K562 (cell line): ENCODE measurements at regions not wholly inside any gene's neighbourhood (a gene's known extent, or its start where the extent isn't known, plus 50 kb on each side); places are given as distances from the start of the nearest gene placed in this dataset.

Source experiments
- ATAC-seq: fragments of 200-7000 bp; cut with Tn5 transposase; 3 replicates; pipeline ENCODE4 v1.9.1; 2020; ENCODE audit warnings: moderate library complexity
- BruUV-seq: library from RNA; stranded (reverse); fragments of 400-500 nt; replicated peaks from 2 replicates; lab custom pipeline; 2021; lab: Mats Ljungman, UMichigan
- CTCF ChIA-PET: fragments of 300-600 bp; formaldehyde crosslinking; extraction: SDS; loops from one replicate; lab custom pipeline; 2021; ENCODE audit warnings: low intra/inter-chr PET ratio; lab: Yijun Ruan, JAX
- POLR2A ChIA-PET: fragments of 300-600, 350-650 bp; sonication (Branson Sonifier 250); formaldehyde crosslinking; extraction: SDS; loops from one replicate; lab custom pipeline; 2021; ENCODE audit warnings: antibody characterized with exemption, inconsistent platforms; lab: Yijun Ruan, JAX
- DNase-seq, 4 experiments: peaks; one replicate each; pipeline versions ENCODE4 v3.0.0 to v3.0.0-alpha.2; 2011 to 2018; ENCODE audit warnings: low spot score in 3 of 4, mixed read lengths in 3 of 4; ENCODE audit errors: extremely low read depth in 1 of 4
- FAIRE-seq: peaks from 2 replicates; lab custom pipeline; 2011; peaks lifted over from hg19 to GRCh38; lab: Jason Lieb, UNC
- H2AFZ ChIP-seq: 2 replicates; pipeline ENCODE4 v1.6.0; 2011; ENCODE audit warnings: low read depth, low read length, control low read depth, inconsistent platforms
- H3K27ac ChIP-seq: fragments of 200-600 bp; 3 replicates; pipeline ENCODE4 v1.8.0; 2011; ENCODE audit warnings: low read depth, mild to moderate bottlenecking, control low read depth, inconsistent platforms, low read length, moderate library complexity, mixed read lengths; ENCODE audit errors: extremely low read depth
- H3K27me3 ChIP-seq, 2 experiments: fragments of 300-600 bp in 1 of 2; 2 replicates in 1 of 2; 3 replicates in 1 of 2; pipeline versions ENCODE4 v1.6.0 to v1.8.0; 2011; ENCODE audit warnings: inconsistent platforms in 2 of 2, low read length in 2 of 2, mild to moderate bottlenecking in 1 of 2, mixed read lengths in 1 of 2, moderate library complexity in 1 of 2; ENCODE audit not compliant: control insufficient read depth in 2 of 2, insufficient read depth in 2 of 2
- H3K36me3 ChIP-seq: fragments of 300-600 bp; 3 replicates; pipeline ENCODE4 v1.8.0; 2011; ENCODE audit warnings: mild to moderate bottlenecking, low read length, inconsistent platforms; ENCODE audit not compliant: control insufficient read depth, insufficient read depth
- H3K4me1 ChIP-seq, 2 experiments: fragments of 200-600 bp in 1 of 2; replicated peaks in 1 of 2; 2 replicates in 1 of 2; 3 replicates in 1 of 2; pipeline versions ENCODE4 v1.5.1 to v1.8.0; 2011; ENCODE audit warnings: inconsistent platforms in 2 of 2, low read length in 2 of 2, mild to moderate bottlenecking in 1 of 2, mixed read lengths in 1 of 2, moderate library complexity in 1 of 2; ENCODE audit not compliant: control insufficient read depth in 2 of 2, insufficient read depth in 2 of 2
- H3K4me2 ChIP-seq: 2 replicates; pipeline ENCODE4 v1.6.1; 2011; ENCODE audit warnings: low read length, control low read depth, inconsistent platforms, mixed read lengths; ENCODE audit not compliant: insufficient read depth
- H3K4me3 ChIP-seq: fragments of 200-600 bp; sonication (generic), shearing (Covaris generic); 2 replicates; pipeline ENCODE4 v1.5.1; 2016; ENCODE audit warnings: control low read depth, inconsistent platforms
- H3K79me2 ChIP-seq: fragments of 200-600 bp; 3 replicates; pipeline ENCODE4 v1.8.0; 2011; ENCODE audit warnings: low read length, inconsistent platforms; ENCODE audit not compliant: control insufficient read depth, insufficient read depth
- H3K9ac ChIP-seq, 2 experiments: 2 replicates each; pipeline versions ENCODE4 v1.6.0 to v1.6.1; 2011; ENCODE audit warnings: low read depth in 2 of 2, low read length in 2 of 2, control low read depth in 1 of 2, inconsistent platforms in 1 of 2, mild to moderate bottlenecking in 1 of 2, mixed read lengths in 1 of 2; ENCODE audit not compliant: insufficient read depth in 1 of 2
- H3K9me1 ChIP-seq: one replicate; pipeline ENCODE4 v1.6.0; 2011; ENCODE audit warnings: inconsistent platforms, mild to moderate bottlenecking, low read length, moderate library complexity; ENCODE audit not compliant: control insufficient read depth, insufficient read depth
- H3K9me3 ChIP-seq: replicated peaks from 2 replicates; pipeline ENCODE4 v1.5.1; 2011; ENCODE audit warnings: low read depth, low read length, inconsistent platforms; ENCODE audit not compliant: control insufficient read depth, insufficient read depth
- H4K20me1 ChIP-seq: replicated peaks from 2 replicates; pipeline ENCODE4 v1.6.1; 2011; ENCODE audit warnings: low read length, inconsistent platforms, mixed read lengths; ENCODE audit not compliant: control insufficient read depth, insufficient read depth
- BCL6 ChIP-seq: fragments of 250-450 bp; sonication (Bioruptor Pico); IDR thresholded peaks from 2 replicates; pipeline ENCODE4 v1.4.0; 2020
- C11orf30 ChIP-seq: fragments of 450-650 bp; IDR thresholded peaks from 2 replicates; pipeline ENCODE4 v1.6.1; 2016; ENCODE audit warnings: low read depth, mild to moderate bottlenecking
- FUS ChIP-seq: fragments of 200-400 bp; formaldehyde crosslinking; optimal IDR thresholded peaks from 2 replicates; pipeline ENCODE3; 2017; ENCODE audit warnings: low read depth, low read length
- PURB ChIP-seq: sonication (generic); formaldehyde crosslinking; IDR thresholded peaks from 2 replicates; pipeline ENCODE4 v1.9.0; 2021; ENCODE audit warnings: low read depth, mild to moderate bottlenecking, missing genetic modification reagents
- SMARCE1 ChIP-seq: fragments of 450-650 bp; IDR thresholded peaks from 2 replicates; pipeline ENCODE4 v1.7.1; 2016; ENCODE audit warnings: mild to moderate bottlenecking
- SMC3 ChIP-seq: conservative IDR thresholded peaks from 2 replicates; pipeline ENCODE4 v1.6.1; 2011; ENCODE audit warnings: low read depth, low read length, improper control_type of control experiment; ENCODE audit not compliant: insufficient read depth
- ZNF316 ChIP-seq: fragments of 450-650 bp; IDR thresholded peaks from 2 replicates; pipeline ENCODE4 v1.6.1; 2016
- in situ Hi-C: fragments of 300-500 bp; cut with MboI; formaldehyde crosslinking; loops from 4 replicates; pipeline ENCODE4 v1.15.0; 2018; ENCODE audit warnings: inconsistent platforms, mixed read lengths
- intact Hi-C: fragments of 100-400 bp; cut with micrococcal nuclease; formaldehyde crosslinking; loops from 2 replicates; pipeline ENCODE4 v1.14.2; 2022
- TF ChIP-seq, protein P1 (sequence below): fragments of 200-400 bp; formaldehyde crosslinking; IDR thresholded peaks from 2 replicates; pipeline ENCODE4 v1.6.1; 2017; ENCODE audit warnings: mild to moderate bottlenecking, low read depth, low read length, moderate library complexity

DNA sequence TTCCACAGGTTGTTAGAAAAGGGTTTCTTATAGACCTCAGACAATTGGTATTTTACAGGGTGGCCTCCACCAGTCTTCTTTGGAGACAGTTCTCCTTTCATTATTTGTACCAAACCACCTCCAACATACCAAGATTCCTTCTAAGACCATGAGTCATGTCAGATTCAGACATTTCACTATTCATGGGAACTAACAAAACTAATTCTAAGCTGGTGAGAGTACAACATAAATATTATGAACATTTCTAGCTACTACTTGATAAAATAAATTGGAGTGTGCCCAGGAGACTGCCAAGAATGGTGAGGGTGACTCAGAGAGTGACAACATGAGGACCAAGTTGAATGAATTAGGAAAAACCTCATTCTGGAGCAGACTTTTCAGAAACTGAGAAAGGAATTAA, 494.6 kb upstream of the LRRC4C start:
- H3K4me1 ChIP-seq: no peaks in the 10 kb centered on the region
- no peaks in the 10 kb centered on the region for H3K9me3 ChIP-seq
- no peaks in the 10 kb centered on the region for H3K27me3 ChIP-seq
- H4K20me1 ChIP-seq: no peaks in the 10 kb centered on the region
- no peak overlapping the region for H3K9ac ChIP-seq
- ChIA-PET POLR2A (no interaction called here), CTCF (no interaction called here)
- ATAC-seq (no peak), DNase-seq (no peak), FAIRE-seq (no peak)
- H3K36me3 ChIP-seq: no peaks in the 10 kb centered on the region
- TF ChIP-seq SMARCE1 (no peak), SMC3 (no peak), ZNF316 (no peak), PURB (CRISPR knock-in tag) (no peak), FUS (no peak), BCL6 (CRISPR knock-in tag) (no peak), C11orf30 (no peak)
- TF ChIP-seq, protein P1, sequence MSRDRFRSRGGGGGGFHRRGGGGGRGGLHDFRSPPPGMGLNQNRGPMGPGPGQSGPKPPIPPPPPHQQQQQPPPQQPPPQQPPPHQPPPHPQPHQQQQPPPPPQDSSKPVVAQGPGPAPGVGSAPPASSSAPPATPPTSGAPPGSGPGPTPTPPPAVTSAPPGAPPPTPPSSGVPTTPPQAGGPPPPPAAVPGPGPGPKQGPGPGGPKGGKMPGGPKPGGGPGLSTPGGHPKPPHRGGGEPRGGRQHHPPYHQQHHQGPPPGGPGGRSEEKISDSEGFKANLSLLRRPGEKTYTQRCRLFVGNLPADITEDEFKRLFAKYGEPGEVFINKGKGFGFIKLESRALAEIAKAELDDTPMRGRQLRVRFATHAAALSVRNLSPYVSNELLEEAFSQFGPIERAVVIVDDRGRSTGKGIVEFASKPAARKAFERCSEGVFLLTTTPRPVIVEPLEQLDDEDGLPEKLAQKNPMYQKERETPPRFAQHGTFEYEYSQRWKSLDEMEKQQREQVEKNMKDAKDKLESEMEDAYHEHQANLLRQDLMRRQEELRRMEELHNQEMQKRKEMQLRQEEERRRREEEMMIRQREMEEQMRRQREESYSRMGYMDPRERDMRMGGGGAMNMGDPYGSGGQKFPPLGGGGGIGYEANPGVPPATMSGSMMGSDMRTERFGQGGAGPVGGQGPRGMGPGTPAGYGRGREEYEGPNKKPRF: no peak
- H3K79me2 ChIP-seq: no peaks in the 10 kb centered on the region
- no peaks in the 10 kb centered on the region for H3K9me1 ChIP-seq
- no peak overlapping the region for H2AFZ ChIP-seq
- no peak overlapping the region for H3K4me2 ChIP-seq
- intact Hi-C loops (no loop called here), in situ Hi-C loops (no loop called here)
- no peak overlapping the region for H3K27ac ChIP-seq
- H3K4me3 ChIP-seq: no peak overlapping the region
- no TSS peak for BruUV-seq
